K562 (cell line): ENCODE measurements at regions not wholly inside any gene's neighbourhood (a gene's known extent, or its start where the extent isn't known, plus 50 kb on each side); places are given as distances from the start of the nearest gene placed in this dataset.

Source experiments
- ATAC-seq: fragments of 200-7000 bp; cut with Tn5 transposase; 3 replicates; pipeline ENCODE4 v1.9.1; 2020; ENCODE audit warnings: moderate library complexity
- BruUV-seq: library from RNA; stranded (reverse); fragments of 400-500 nt; replicated peaks from 2 replicates; lab custom pipeline; 2021; lab: Mats Ljungman, UMichigan
- CTCF ChIA-PET: fragments of 300-600 bp; formaldehyde crosslinking; extraction: SDS; loops from one replicate; lab custom pipeline; 2021; ENCODE audit warnings: low intra/inter-chr PET ratio; lab: Yijun Ruan, JAX
- POLR2A ChIA-PET: fragments of 300-600, 350-650 bp; sonication (Branson Sonifier 250); formaldehyde crosslinking; extraction: SDS; loops from one replicate; lab custom pipeline; 2021; ENCODE audit warnings: antibody characterized with exemption, inconsistent platforms; lab: Yijun Ruan, JAX
- DNase-seq, 4 experiments: peaks; one replicate each; pipeline versions ENCODE4 v3.0.0 to v3.0.0-alpha.2; 2011 to 2018; ENCODE audit warnings: low spot score in 3 of 4, mixed read lengths in 3 of 4; ENCODE audit errors: extremely low read depth in 1 of 4
- FAIRE-seq: peaks from 2 replicates; lab custom pipeline; 2011; peaks lifted over from hg19 to GRCh38; lab: Jason Lieb, UNC
- H2AFZ ChIP-seq: 2 replicates; pipeline ENCODE4 v1.6.0; 2011; ENCODE audit warnings: low read depth, low read length, control low read depth, inconsistent platforms
- H3K27ac ChIP-seq: fragments of 200-600 bp; 3 replicates; pipeline ENCODE4 v1.8.0; 2011; ENCODE audit warnings: low read depth, mild to moderate bottlenecking, control low read depth, inconsistent platforms, low read length, moderate library complexity, mixed read lengths; ENCODE audit errors: extremely low read depth
- H3K27me3 ChIP-seq, 2 experiments: fragments of 300-600 bp in 1 of 2; 2 replicates in 1 of 2; 3 replicates in 1 of 2; pipeline versions ENCODE4 v1.6.0 to v1.8.0; 2011; ENCODE audit warnings: inconsistent platforms in 2 of 2, low read length in 2 of 2, mild to moderate bottlenecking in 1 of 2, mixed read lengths in 1 of 2, moderate library complexity in 1 of 2; ENCODE audit not compliant: control insufficient read depth in 2 of 2, insufficient read depth in 2 of 2
- H3K36me3 ChIP-seq: fragments of 300-600 bp; 3 replicates; pipeline ENCODE4 v1.8.0; 2011; ENCODE audit warnings: mild to moderate bottlenecking, low read length, inconsistent platforms; ENCODE audit not compliant: control insufficient read depth, insufficient read depth
- H3K4me1 ChIP-seq, 2 experiments: fragments of 200-600 bp in 1 of 2; replicated peaks in 1 of 2; 2 replicates in 1 of 2; 3 replicates in 1 of 2; pipeline versions ENCODE4 v1.5.1 to v1.8.0; 2011; ENCODE audit warnings: inconsistent platforms in 2 of 2, low read length in 2 of 2, mild to moderate bottlenecking in 1 of 2, mixed read lengths in 1 of 2, moderate library complexity in 1 of 2; ENCODE audit not compliant: control insufficient read depth in 2 of 2, insufficient read depth in 2 of 2
- H3K4me2 ChIP-seq: 2 replicates; pipeline ENCODE4 v1.6.1; 2011; ENCODE audit warnings: low read length, control low read depth, inconsistent platforms, mixed read lengths; ENCODE audit not compliant: insufficient read depth
- H3K4me3 ChIP-seq: fragments of 200-600 bp; sonication (generic), shearing (Covaris generic); 2 replicates; pipeline ENCODE4 v1.5.1; 2016; ENCODE audit warnings: control low read depth, inconsistent platforms
- H3K79me2 ChIP-seq: fragments of 200-600 bp; 3 replicates; pipeline ENCODE4 v1.8.0; 2011; ENCODE audit warnings: low read length, inconsistent platforms; ENCODE audit not compliant: control insufficient read depth, insufficient read depth
- H3K9ac ChIP-seq, 2 experiments: 2 replicates each; pipeline versions ENCODE4 v1.6.0 to v1.6.1; 2011; ENCODE audit warnings: low read depth in 2 of 2, low read length in 2 of 2, control low read depth in 1 of 2, inconsistent platforms in 1 of 2, mild to moderate bottlenecking in 1 of 2, mixed read lengths in 1 of 2; ENCODE audit not compliant: insufficient read depth in 1 of 2
- H3K9me1 ChIP-seq: one replicate; pipeline ENCODE4 v1.6.0; 2011; ENCODE audit warnings: inconsistent platforms, mild to moderate bottlenecking, low read length, moderate library complexity; ENCODE audit not compliant: control insufficient read depth, insufficient read depth
- H3K9me3 ChIP-seq: replicated peaks from 2 replicates; pipeline ENCODE4 v1.5.1; 2011; ENCODE audit warnings: low read depth, low read length, inconsistent platforms; ENCODE audit not compliant: control insufficient read depth, insufficient read depth
- H4K20me1 ChIP-seq: replicated peaks from 2 replicates; pipeline ENCODE4 v1.6.1; 2011; ENCODE audit warnings: low read length, inconsistent platforms, mixed read lengths; ENCODE audit not compliant: control insufficient read depth, insufficient read depth
- POU5F1 ChIP-seq: fragments of 150-350 bp; IDR thresholded peaks from 2 replicates; pipeline ENCODE4 v1.6.1; 2014; ENCODE audit warnings: borderline replicate concordance, low read length, low read depth, mild to moderate bottlenecking; ENCODE audit not compliant: partially characterized antibody
- RBM25 ChIP-seq: fragments of 200-400 bp; formaldehyde crosslinking; IDR thresholded peaks from 2 replicates; pipeline ENCODE4 v1.6.1; 2018; ENCODE audit warnings: low read length, low read depth, moderate library complexity; ENCODE audit not compliant: severe bottlenecking
- ZNF165 ChIP-seq: fragments of 250-450 bp; sonication (Bioruptor Pico); IDR thresholded peaks from 2 replicates; pipeline ENCODE4 v1.4.0; 2020; ENCODE audit warnings: borderline replicate concordance
- WGBS: fragments of 100-300 bp; shearing (Covaris generic); methylation state at CpG from one replicate; pipeline ENCODE4 v1.1.6; 2016; ENCODE audit warnings: low coverage, mixed read lengths; ENCODE audit not compliant: insufficient coverage; ENCODE audit errors: missing lambda C conversion rate; 5-methylcytosine and 5-hydroxymethylcytosine counted together
- in situ Hi-C: fragments of 300-500 bp; cut with MboI; formaldehyde crosslinking; loops from 4 replicates; pipeline ENCODE4 v1.15.0; 2018; ENCODE audit warnings: inconsistent platforms, mixed read lengths
- intact Hi-C: fragments of 100-400 bp; cut with micrococcal nuclease; formaldehyde crosslinking; loops from 2 replicates; pipeline ENCODE4 v1.14.2; 2022
- TF ChIP-seq, protein P1 (sequence below), 2 experiments: fragments of 450-650 bp; IDR thresholded peaks; 2 replicates each; pipeline ENCODE4 v1.6.1; 2018; ENCODE audit warnings: mild to moderate bottlenecking in 2 of 2, low read depth in 1 of 2; ENCODE audit not compliant: partially characterized antibody in 2 of 2

DNA sequence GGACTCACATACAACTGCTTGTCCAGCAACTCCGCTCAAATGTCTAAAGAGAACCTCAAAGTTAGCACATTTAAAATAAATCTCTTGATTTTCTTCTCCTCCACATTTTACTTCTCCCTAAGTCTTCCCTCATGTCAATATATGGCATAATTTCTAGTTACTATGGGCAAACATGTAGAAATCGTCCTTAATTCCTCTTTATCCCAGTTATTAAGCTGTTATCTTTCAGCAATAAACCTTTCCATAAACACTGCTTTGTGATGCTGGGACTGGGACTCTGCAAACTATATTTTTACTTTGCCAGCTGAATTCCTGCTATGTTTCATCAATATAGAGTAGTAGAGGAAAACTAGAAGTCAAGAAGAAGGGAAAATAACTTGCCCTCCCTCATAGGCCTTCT, 99.7 kb downstream of the KCNRG start (continued):
- TF ChIP-seq, protein P1, sequence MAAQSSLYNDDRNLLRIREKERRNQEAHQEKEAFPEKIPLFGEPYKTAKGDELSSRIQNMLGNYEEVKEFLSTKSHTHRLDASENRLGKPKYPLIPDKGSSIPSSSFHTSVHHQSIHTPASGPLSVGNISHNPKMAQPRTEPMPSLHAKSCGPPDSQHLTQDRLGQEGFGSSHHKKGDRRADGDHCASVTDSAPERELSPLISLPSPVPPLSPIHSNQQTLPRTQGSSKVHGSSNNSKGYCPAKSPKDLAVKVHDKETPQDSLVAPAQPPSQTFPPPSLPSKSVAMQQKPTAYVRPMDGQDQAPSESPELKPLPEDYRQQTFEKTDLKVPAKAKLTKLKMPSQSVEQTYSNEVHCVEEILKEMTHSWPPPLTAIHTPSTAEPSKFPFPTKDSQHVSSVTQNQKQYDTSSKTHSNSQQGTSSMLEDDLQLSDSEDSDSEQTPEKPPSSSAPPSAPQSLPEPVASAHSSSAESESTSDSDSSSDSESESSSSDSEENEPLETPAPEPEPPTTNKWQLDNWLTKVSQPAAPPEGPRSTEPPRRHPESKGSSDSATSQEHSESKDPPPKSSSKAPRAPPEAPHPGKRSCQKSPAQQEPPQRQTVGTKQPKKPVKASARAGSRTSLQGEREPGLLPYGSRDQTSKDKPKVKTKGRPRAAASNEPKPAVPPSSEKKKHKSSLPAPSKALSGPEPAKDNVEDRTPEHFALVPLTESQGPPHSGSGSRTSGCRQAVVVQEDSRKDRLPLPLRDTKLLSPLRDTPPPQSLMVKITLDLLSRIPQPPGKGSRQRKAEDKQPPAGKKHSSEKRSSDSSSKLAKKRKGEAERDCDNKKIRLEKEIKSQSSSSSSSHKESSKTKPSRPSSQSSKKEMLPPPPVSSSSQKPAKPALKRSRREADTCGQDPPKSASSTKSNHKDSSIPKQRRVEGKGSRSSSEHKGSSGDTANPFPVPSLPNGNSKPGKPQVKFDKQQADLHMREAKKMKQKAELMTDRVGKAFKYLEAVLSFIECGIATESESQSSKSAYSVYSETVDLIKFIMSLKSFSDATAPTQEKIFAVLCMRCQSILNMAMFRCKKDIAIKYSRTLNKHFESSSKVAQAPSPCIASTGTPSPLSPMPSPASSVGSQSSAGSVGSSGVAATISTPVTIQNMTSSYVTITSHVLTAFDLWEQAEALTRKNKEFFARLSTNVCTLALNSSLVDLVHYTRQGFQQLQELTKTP (IDR thresholded peaks at IDR 0.05; ENCODE audit: low read depth in 1 of 2, partially characterized antibody in 2 of 2): no peak
- no peak for TF ChIP-seq POU5F1

DNA sequence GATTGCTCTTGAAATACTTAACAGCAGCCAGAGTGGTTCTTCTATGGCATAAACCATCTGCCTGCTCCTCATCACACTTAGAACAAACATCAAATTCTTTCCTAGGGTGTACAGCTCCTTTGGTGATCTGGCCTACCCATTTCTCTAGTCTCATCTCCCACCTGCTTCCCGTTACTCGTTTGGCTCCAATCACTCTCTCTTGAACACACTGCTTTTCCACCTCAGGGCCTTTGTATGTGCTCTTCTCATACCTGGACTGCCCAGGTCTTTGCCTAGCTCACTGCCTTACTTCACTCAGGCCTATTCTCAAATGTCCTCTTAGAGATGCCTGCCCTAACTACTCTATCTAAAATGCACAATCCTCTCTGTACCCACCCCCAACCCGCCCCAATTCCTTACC, 100.5 kb downstream of the KCNRG start:
- in situ Hi-C loops (no loop called here), intact Hi-C loops (no loop called here)
- BruUV-seq: no TSS peak
- Histone ChIP-seq H3K4me1 (peaks cover 3 to 6% of the 10 kb centered on the region in 2 experiments; a peak in 3 of 5 replicates), H3K9me1 (no peaks in the 10 kb centered on the region), H3K4me2 (no peak overlapping the region), H3K27ac (no peak overlapping the region), H2AFZ (no peak overlapping the region), H4K20me1 (no peaks in the 10 kb centered on the region), H3K9ac (no peak overlapping the region), H3K27me3 (no peaks in the 10 kb centered on the region), H3K79me2 (peaks cover 35% of the 10 kb centered on the region), H3K9me3 (no peaks in the 10 kb centered on the region), H3K4me3 (no peak overlapping the region), H3K36me3 (no peaks in the 10 kb centered on the region)
- ChIA-PET POLR2A (interaction anchor here (0.7 to 1.4 kb wide), 3 partner anchors 11 to 1245 kb away, joined by 3 to 7 read pairs (median 3); no protein-coding TSS in a partner anchor), CTCF (no interaction called here)
- FAIRE-seq (no peak), DNase-seq (no peak), ATAC-seq (peak; percentile 16)
- TF ChIP-seq RBM25 (peak; percentile 10), ZNF165 (CRISPR knock-in tag) (no peak)
- WGBS: 53% methylated on average over 3 of the region's 3 CpGs
